DND-41 (cell line): ENCODE measurements at regions not wholly inside any gene's neighbourhood (a gene's known extent, or its start where the extent isn't known, plus 50 kb on each side); places are given as distances from the start of the nearest gene placed in this dataset.

ENCODE experiments used
- ATAC-seq: fragments of 200-7000 bp; cut with Tn5 transposase; 3 replicates; pipeline ENCODE4 v1.9.1; 2021; ENCODE audit warnings: low read depth; ENCODE audit not compliant: insufficient read depth
- DNase-seq: peaks from one replicate; pipeline ENCODE4 v3.0.0-alpha.2; 2020
- H2AFZ ChIP-seq: 2 replicates; pipeline ENCODE4 v1.6.0; 2012; ENCODE audit warnings: low read depth, low read length
- H3K27ac ChIP-seq: 2 replicates; pipeline ENCODE4 v1.5.1; 2012; ENCODE audit warnings: low read length, inconsistent platforms
- H3K27me3 ChIP-seq: fragments of 200-600 bp; sonication (generic); 2 replicates; pipeline ENCODE4 v1.6.0; 2012; ENCODE audit warnings: low read length, mild to moderate bottlenecking, inconsistent platforms; ENCODE audit not compliant: insufficient read depth, poor library complexity
- H3K36me3 ChIP-seq: 2 replicates; pipeline ENCODE4 v1.5.1; 2012; ENCODE audit warnings: low read length, inconsistent platforms; ENCODE audit not compliant: insufficient read depth
- H3K4me1 ChIP-seq: 2 replicates; pipeline ENCODE4 v1.5.1; 2012; ENCODE audit warnings: mild to moderate bottlenecking, low read length; ENCODE audit not compliant: insufficient read depth
- H3K4me2 ChIP-seq: 2 replicates; pipeline ENCODE4 v1.6.0; 2012; ENCODE audit warnings: mild to moderate bottlenecking, moderate library complexity, low read length, inconsistent platforms; ENCODE audit not compliant: insufficient read depth
- H3K4me3 ChIP-seq, 2 experiments: fragments of 200-600 bp in 1 of 2; shearing (Covaris generic) in 1 of 2; 2 replicates each; pipeline ENCODE4 v1.5.1; 2012 to 2016; ENCODE audit warnings: inconsistent platforms in 2 of 2, low read length in 2 of 2, mild to moderate bottlenecking in 2 of 2, low read depth in 1 of 2, moderate library complexity in 1 of 2
- H3K79me2 ChIP-seq: 2 replicates; pipeline ENCODE4 v1.6.0; 2012; ENCODE audit warnings: low read length, inconsistent platforms; ENCODE audit not compliant: insufficient read depth
- H3K9ac ChIP-seq: 2 replicates; pipeline ENCODE4 v1.6.0; 2012; ENCODE audit warnings: low read depth, mild to moderate bottlenecking, inconsistent platforms, low read length, moderate library complexity
- H3K9me3 ChIP-seq: 2 replicates; pipeline ENCODE4 v1.5.1; 2012; ENCODE audit warnings: low read length, moderate library complexity, mild to moderate bottlenecking, inconsistent platforms; ENCODE audit not compliant: insufficient read depth, severe bottlenecking
- H4K20me1 ChIP-seq: 2 replicates; pipeline ENCODE4 v1.6.0; 2012; ENCODE audit warnings: low read length; ENCODE audit not compliant: insufficient read depth
- CTCF ChIP-seq: IDR thresholded peaks from 2 replicates; pipeline ENCODE4 v1.5.1; 2012; ENCODE audit warnings: borderline replicate concordance, low read length, moderate library complexity, mild to moderate bottlenecking; ENCODE audit not compliant: poor library complexity, severe bottlenecking; ENCODE audit errors: extremely low read depth
- EZH2 ChIP-seq: IDR thresholded peaks from 3 replicates; pipeline ENCODE4 v1.6.1; 2012; ENCODE audit warnings: borderline replicate concordance, low read depth, mild to moderate bottlenecking, moderate library complexity, low read length, inconsistent platforms; ENCODE audit not compliant: severe bottlenecking

- Histone ChIP-seq H3K79me2 (no peaks in the 10 kb centered on the region), H3K4me3 (no peak overlapping the region), H3K4me1 (no peaks in the 10 kb centered on the region), H2AFZ (no peak overlapping the region), H3K27ac (no peak overlapping the region), H3K27me3 (no peaks in the 10 kb centered on the region), H3K36me3 (no peaks in the 10 kb centered on the region), H3K9me3 (no peaks in the 10 kb centered on the region), H4K20me1 (no peaks in the 10 kb centered on the region), H3K4me2 (no peak overlapping the region), H3K9ac (no peak overlapping the region)
- no peak for TF ChIP-seq CTCF
- no peak for ATAC-seq
- no peak for DNase-seq
Observed at GRCh38 chr7:41457832-41458437, 245.0 kb downstream of the INHBA start.

GRCh38 chr7:41451826-41452225, 251.1 kb downstream of the INHBA start:
- H3K4me2 ChIP-seq: no peak overlapping the region
- TF ChIP-seq EZH2 (no peak), CTCF (no peak)
- DNase-seq: no peak
- no peaks in the 10 kb centered on the region for H4K20me1 ChIP-seq
- no peak for ATAC-seq
- no peaks in the 10 kb centered on the region for H3K79me2 ChIP-seq
- no peaks in the 10 kb centered on the region for H3K27me3 ChIP-seq
- no peak overlapping the region for H3K9ac ChIP-seq
- H3K4me1 ChIP-seq: no peaks in the 10 kb centered on the region
- H3K9me3 ChIP-seq: no peaks in the 10 kb centered on the region
- H3K27ac ChIP-seq: no peak overlapping the region
- no peak overlapping the region for H2AFZ ChIP-seq
- H3K4me3 ChIP-seq: no peak overlapping the region
- H3K36me3 ChIP-seq: no peaks in the 10 kb centered on the region

GRCh38 chr7:41449694-41450093, 253.2 kb downstream of the INHBA start:
- H3K36me3 ChIP-seq: no peaks in the 10 kb centered on the region
- H3K27me3 ChIP-seq: no peaks in the 10 kb centered on the region
- H3K27ac ChIP-seq: no peak overlapping the region

More at GRCh38 chr7:41449694-41450093, 253.2 kb downstream of the INHBA start:
- no peak overlapping the region for H3K4me2 ChIP-seq
- no peaks in the 10 kb centered on the region for H3K9me3 ChIP-seq
- H2AFZ ChIP-seq: no peak overlapping the region
- H3K4me1 ChIP-seq: no peaks in the 10 kb centered on the region
- H3K9ac ChIP-seq: no peak overlapping the region
- H4K20me1 ChIP-seq: no peaks in the 10 kb centered on the region
- H3K79me2 ChIP-seq: no peaks in the 10 kb centered on the region
- no peak overlapping the region for H3K4me3 ChIP-seq
- ATAC-seq: no peak
- TF ChIP-seq CTCF: no peak
- TF ChIP-seq EZH2: no peak
- no peak for DNase-seq
